ENCODE measurements at regions not wholly inside any gene's neighbourhood (a gene's known extent, or its start where the extent isn't known, plus 50 kb on each side); places are given as distances from the start of the nearest gene placed in this dataset.

DNA sequence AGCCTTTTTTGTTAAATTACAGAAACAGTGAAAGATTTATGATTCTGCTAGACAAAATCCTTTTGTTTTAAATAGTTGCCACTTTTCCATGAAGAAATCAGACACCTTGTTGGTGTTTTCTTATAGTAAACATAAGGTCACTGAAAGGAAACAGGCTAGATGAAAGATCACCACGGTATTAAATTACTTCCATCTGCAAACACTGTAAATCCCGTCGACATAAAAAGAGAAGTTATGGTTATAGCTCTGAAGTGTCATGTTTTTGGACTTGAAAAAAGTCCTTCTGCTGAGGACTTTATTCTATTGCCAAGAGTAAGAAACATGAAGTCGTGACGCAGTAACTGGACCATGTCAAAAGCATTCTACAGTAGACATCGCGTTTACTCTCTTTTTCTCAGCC lies 567.6 kb upstream of the SLIT2 start:
- TF ChIP-seq POLR2A (IDR thresholded peaks at IDR 0.05; ENCODE audit: low read depth, low read length): no peak
- no peak for TF ChIP-seq TAF1 (IDR thresholded peaks at IDR 0.05; ENCODE audit: borderline replicate concordance, low read depth, low read length)
- no peak for TF ChIP-seq POLR2AphosphoS5 (IDR thresholded peaks at IDR 0.05; ENCODE audit: low read depth, low read length)
- DNase-seq (ENCODE audit: insufficient read length) (no peak), FAIRE-seq (no peak)

- no peak for TF ChIP-seq POLR2AphosphoS5 (IDR thresholded peaks at IDR 0.05; ENCODE audit: low read depth, low read length)
- TF ChIP-seq TAF1 (IDR thresholded peaks at IDR 0.05; ENCODE audit: borderline replicate concordance, low read depth, low read length): no peak
- no peak for TF ChIP-seq POLR2A (IDR thresholded peaks at IDR 0.05; ENCODE audit: low read depth, low read length)
- DNase-seq (ENCODE audit: insufficient read length) (no peak), FAIRE-seq (no peak)
Measured at GRCh38 chr4:19683426-19683825, 568.3 kb upstream of the SLIT2 start.

GRCh38 chr4:19677211-19677610 lies 574.5 kb upstream of the SLIT2 start:
- TF ChIP-seq POLR2AphosphoS5 (IDR thresholded peaks at IDR 0.05; ENCODE audit: low read depth, low read length): no peak
- no peak for TF ChIP-seq TAF1 (IDR thresholded peaks at IDR 0.05; ENCODE audit: borderline replicate concordance, low read depth, low read length)
- TF ChIP-seq POLR2A (IDR thresholded peaks at IDR 0.05; ENCODE audit: low read depth, low read length): no peak
- FAIRE-seq: no peak
- no peak for DNase-seq (ENCODE audit: insufficient read length)

GRCh38 chr4:19675172-19675811 lies 576.4 kb upstream of the SLIT2 start:
- FAIRE-seq: no peak
- no peak for DNase-seq (ENCODE audit: insufficient read length)
- TF ChIP-seq POLR2A (IDR thresholded peaks at IDR 0.05; ENCODE audit: low read depth, low read length) (no peak), TAF1 (IDR thresholded peaks at IDR 0.05; ENCODE audit: borderline replicate concordance, low read depth, low read length) (no peak), POLR2AphosphoS5 (IDR thresholded peaks at IDR 0.05; ENCODE audit: low read depth, low read length) (no peak)

DNA sequence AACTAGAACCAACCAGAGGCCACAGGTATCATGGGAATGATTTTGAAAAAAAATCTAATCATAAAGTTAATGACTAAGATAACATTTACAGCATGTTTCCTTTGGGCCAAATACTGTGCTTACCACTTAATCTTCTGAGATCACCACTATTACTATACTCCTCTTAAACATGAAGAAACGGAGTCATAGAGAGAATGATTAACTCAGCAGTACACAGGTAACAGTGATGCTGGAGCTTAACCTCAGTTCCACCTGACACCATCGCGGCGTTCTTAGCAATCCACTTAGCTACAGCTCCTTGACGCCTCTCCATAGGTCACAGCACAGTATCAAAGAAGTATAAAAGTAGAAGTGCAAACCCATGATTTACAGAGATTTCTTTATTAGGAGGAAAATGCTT lies 592.6 kb upstream of the SLIT2 start:
- FAIRE-seq (no peak), DNase-seq (ENCODE audit: insufficient read length) (no peak)
- TF ChIP-seq TAF1 (IDR thresholded peaks at IDR 0.05; ENCODE audit: borderline replicate concordance, low read depth, low read length): no peak
- no peak for TF ChIP-seq POLR2AphosphoS5 (IDR thresholded peaks at IDR 0.05; ENCODE audit: low read depth, low read length)
- TF ChIP-seq POLR2A (IDR thresholded peaks at IDR 0.05; ENCODE audit: low read depth, low read length): no peak

- FAIRE-seq: no peak
Measured at GRCh38 chr4:19657856-19658255, 593.8 kb upstream of the SLIT2 start.

GRCh38 chr4:19655666-19656065 lies 596.0 kb upstream of the SLIT2 start:
- TF ChIP-seq POLR2A (IDR thresholded peaks at IDR 0.05; ENCODE audit: low read depth, low read length) (no peak), POLR2AphosphoS5 (IDR thresholded peaks at IDR 0.05; ENCODE audit: low read depth, low read length) (no peak), TAF1 (IDR thresholded peaks at IDR 0.05; ENCODE audit: borderline replicate concordance, low read depth, low read length) (no peak)
- FAIRE-seq: no peak
- DNase-seq (ENCODE audit: insufficient read length): no peak

More at GRCh38 chr4:19657856-19658255, 593.8 kb upstream of the SLIT2 start:
- DNase-seq (ENCODE audit: insufficient read length): no peak
- TF ChIP-seq POLR2AphosphoS5 (IDR thresholded peaks at IDR 0.05; ENCODE audit: low read depth, low read length) (no peak), POLR2A (IDR thresholded peaks at IDR 0.05; ENCODE audit: low read depth, low read length) (no peak), TAF1 (IDR thresholded peaks at IDR 0.05; ENCODE audit: borderline replicate concordance, low read depth, low read length) (no peak)

DNA sequence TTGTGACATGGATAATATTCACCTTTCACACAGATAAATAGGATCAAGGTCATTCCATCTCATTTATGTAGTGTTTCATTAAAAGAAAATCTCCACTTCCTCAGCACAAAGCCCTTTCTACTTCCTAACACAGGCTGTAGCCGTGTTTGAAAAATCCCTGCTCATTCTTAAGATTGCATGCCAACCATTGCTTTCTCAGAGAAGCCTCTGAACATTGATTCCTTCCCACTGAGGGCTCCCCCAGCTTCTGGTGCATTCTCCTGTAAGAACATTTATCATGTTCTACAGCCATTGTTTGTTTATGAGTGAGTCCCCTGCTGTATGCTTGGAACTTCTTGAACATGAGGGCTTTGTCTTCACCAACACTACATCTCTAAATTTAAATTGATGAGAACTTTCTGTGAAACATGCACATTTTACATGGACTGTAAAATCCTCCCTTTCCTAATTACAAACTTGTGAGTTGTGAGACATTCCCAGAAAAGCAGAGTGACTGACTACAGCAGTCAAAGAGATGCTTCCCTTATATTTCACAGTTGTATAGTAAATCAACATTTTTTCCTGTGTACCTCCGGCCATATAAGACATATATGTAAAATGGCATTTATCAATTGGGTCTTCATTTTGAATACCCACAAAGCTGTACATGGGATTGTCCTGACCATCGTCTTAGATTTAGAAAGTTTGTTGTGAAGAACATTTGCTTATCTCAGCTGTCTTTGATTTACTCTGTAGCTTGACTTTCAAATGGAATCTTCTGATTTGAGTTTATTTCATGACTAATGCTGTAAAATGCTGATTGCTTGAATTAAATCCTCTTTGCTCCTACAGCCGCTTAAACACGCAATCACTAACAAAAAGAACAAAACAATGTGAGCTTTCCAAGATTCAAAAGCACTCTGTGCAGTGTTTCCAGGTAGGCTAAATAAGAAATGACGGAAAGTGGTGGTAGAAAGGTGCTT lies 600.5 kb upstream of the SLIT2 start:
- FAIRE-seq: no peak
- TF ChIP-seq POLR2A (IDR thresholded peaks at IDR 0.05; ENCODE audit: low read depth, low read length) (no peak), POLR2AphosphoS5 (IDR thresholded peaks at IDR 0.05; ENCODE audit: low read depth, low read length) (no peak), TAF1 (IDR thresholded peaks at IDR 0.05; ENCODE audit: borderline replicate concordance, low read depth, low read length) (no peak)
- no peak for DNase-seq (ENCODE audit: insufficient read length)

- no peak for DNase-seq (ENCODE audit: insufficient read length)
- no peak for TF ChIP-seq POLR2AphosphoS5 (IDR thresholded peaks at IDR 0.05; ENCODE audit: low read depth, low read length)
- FAIRE-seq: no peak
Measured at GRCh38 chr4:19645589-19645988, 606.1 kb upstream of the SLIT2 start.

GRCh38 chr4:19636451-19636850 lies 615.3 kb upstream of the SLIT2 start:
- DNase-seq (ENCODE audit: insufficient read length): no peak
- TF ChIP-seq POLR2AphosphoS5 (IDR thresholded peaks at IDR 0.05; ENCODE audit: low read depth, low read length) (no peak), POLR2A (IDR thresholded peaks at IDR 0.05; ENCODE audit: low read depth, low read length) (no peak), TAF1 (IDR thresholded peaks at IDR 0.05; ENCODE audit: borderline replicate concordance, low read depth, low read length) (no peak)
- FAIRE-seq: no peak

DNA sequence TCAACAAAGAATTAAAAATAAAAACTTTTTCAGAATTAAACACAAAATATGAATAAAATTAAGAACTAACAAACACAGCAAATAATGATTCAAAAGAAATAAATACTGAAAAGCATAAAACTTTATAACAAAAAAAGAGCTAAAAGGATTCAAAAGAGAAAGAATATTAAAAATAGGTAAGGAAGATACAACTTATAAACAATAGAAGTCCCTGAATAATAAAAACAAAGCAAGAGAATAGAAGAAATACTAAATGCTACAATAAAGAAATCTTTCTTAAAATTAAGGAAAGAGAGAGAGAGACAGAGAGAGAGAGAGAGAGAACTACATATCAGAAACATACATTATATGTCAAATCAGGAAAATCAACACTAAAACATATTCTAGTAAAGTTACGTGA lies 619.9 kb upstream of the SLIT2 start:
- TF ChIP-seq POLR2A (IDR thresholded peaks at IDR 0.05; ENCODE audit: low read depth, low read length) (no peak), TAF1 (IDR thresholded peaks at IDR 0.05; ENCODE audit: borderline replicate concordance, low read depth, low read length) (no peak), POLR2AphosphoS5 (IDR thresholded peaks at IDR 0.05; ENCODE audit: low read depth, low read length) (no peak)
- no peak for DNase-seq (ENCODE audit: insufficient read length)
- no peak for FAIRE-seq

GRCh38 chr4:19623866-19624265 lies 627.8 kb upstream of the SLIT2 start:
- DNase-seq (ENCODE audit: insufficient read length): no peak
- TF ChIP-seq POLR2AphosphoS5 (IDR thresholded peaks at IDR 0.05; ENCODE audit: low read depth, low read length): no peak
- no peak for TF ChIP-seq POLR2A (IDR thresholded peaks at IDR 0.05; ENCODE audit: low read depth, low read length)
- TF ChIP-seq TAF1 (IDR thresholded peaks at IDR 0.05; ENCODE audit: borderline replicate concordance, low read depth, low read length): no peak
- FAIRE-seq: no peak
